ENCODE measurements at regions not wholly inside any gene's neighbourhood (a gene's known extent, or its start where the extent isn't known, plus 50 kb on each side); places are given as distances from the start of the nearest gene placed in this dataset.

GRCh38 chr20:37643400-37643799 is 50.4 kb upstream of the CTNNBL1 start:
- DNase-seq, result no peak

- DNase-seq, result no peak
Measured at GRCh38 chr20:37642246-37642645, 51.6 kb upstream of the CTNNBL1 start.

GRCh38 chr20:37640600-37641561 is 52.9 kb upstream of the CTNNBL1 start:
- DNase-seq, result peak in 1 of 3 experiments; percentile 19

GRCh38 chr20:37638527-37638926 is 55.3 kb upstream of the CTNNBL1 start:
- no peak for DNase-seq

- DNase-seq, result peak in 1 of 3 experiments; percentile 32
Measured at GRCh38 chr20:37636977-37637376, 56.9 kb upstream of the CTNNBL1 start.

GRCh38 chr20:37636212-37636975 is 57.4 kb upstream of the CTNNBL1 start:
- no peak for DNase-seq

- no peak for DNase-seq
Measured at GRCh38 chr20:37630993-37631392, 62.8 kb upstream of the CTNNBL1 start.

- peak; percentile 62 to 79 (median 73) for DNase-seq
Measured at GRCh38 chr20:37630166-37630565, 63.7 kb upstream of the CTNNBL1 start.

GRCh38 chr20:37627767-37628130 is 66.1 kb upstream of the CTNNBL1 start:
- DNase-seq, result no peak

- no peak for DNase-seq
Measured at GRCh38 chr20:37627060-37627766, 66.6 kb upstream of the CTNNBL1 start.

GRCh38 chr20:37624963-37625362 is 68.9 kb upstream of the CTNNBL1 start:
- no peak for DNase-seq

GRCh38 chr20:37622728-37623127 is 71.1 kb upstream of the CTNNBL1 start:
- DNase-seq, result no peak

- DNase-seq, result peak in 1 of 3 experiments; percentile 7
Measured at GRCh38 chr20:37619496-37619895, 74.3 kb upstream of the CTNNBL1 start.

GRCh38 chr20:37616110-37616425 is 77.8 kb upstream of the CTNNBL1 start:
- DNase-seq, result no peak

GRCh38 chr20:37615340-37616109 is 78.3 kb upstream of the CTNNBL1 start:
- peak; percentile 72 to 89 (median 80) for DNase-seq

- no peak for DNase-seq
Measured at GRCh38 chr20:37611852-37612251, 82.0 kb upstream of the CTNNBL1 start.

- DNase-seq, result no peak
Measured at GRCh38 chr20:37611346-37611745, 82.5 kb upstream of the CTNNBL1 start.

- no peak for DNase-seq
Measured at GRCh38 chr20:37610203-37610798, 82.6 kb upstream of the BLCAP start.

GRCh38 chr20:37602634-37603033 is 75.0 kb upstream of the BLCAP start:
- DNase-seq, result peak in 1 of 3 experiments; percentile 10

- DNase-seq, result no peak
Measured at GRCh38 chr20:37600486-37600885, 72.8 kb upstream of the BLCAP start.

- peak in 1 of 3 experiments; percentile 77 for DNase-seq
Measured at GRCh38 chr20:37598575-37599342, 71.1 kb upstream of the BLCAP start.
